ENCODE measurements at regions not wholly inside any gene's neighbourhood (a gene's known extent, or its start where the extent isn't known, plus 50 kb on each side); places are given as distances from the start of the nearest gene placed in this dataset.

DNA sequence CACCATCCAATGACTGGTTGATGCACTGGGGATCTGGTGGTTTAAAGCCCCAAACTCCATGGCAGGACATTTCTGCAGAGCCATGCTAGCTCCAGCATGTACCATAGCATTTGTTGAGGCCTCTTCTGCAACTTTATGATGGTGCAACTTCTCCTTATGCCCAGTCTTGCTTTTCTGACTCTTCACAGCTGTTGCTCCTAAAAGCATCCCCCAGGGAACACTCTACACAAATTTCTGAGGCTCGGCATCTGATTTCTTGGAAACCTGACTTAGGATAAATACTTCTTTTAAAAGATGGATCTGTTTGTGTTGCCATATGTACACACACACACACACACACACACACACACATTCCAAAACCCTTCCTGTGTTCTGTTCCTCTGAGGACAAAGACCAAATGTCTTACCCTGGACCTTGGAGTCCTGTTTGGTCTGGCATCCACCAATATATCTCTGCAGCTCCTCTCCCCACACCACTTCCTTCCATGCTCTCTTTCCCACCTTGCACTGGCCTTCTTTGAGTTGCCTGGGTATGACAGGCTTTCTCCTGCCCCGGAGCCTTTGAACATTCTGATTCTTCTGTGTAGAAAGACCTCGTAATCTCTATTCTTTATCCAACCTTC lies 388.5 kb upstream of the ZNF507 start:
- H3K27me3 ChIP-seq, result no peaks in the 10 kb centered on the region
- no peak overlapping the region for H3K4me2 ChIP-seq
- no peaks in the 10 kb centered on the region for H3K9me3 ChIP-seq (ENCODE audit: low read depth)
- DNase-seq (ENCODE audit: low spot score), result no peak
- H3K36me3 ChIP-seq (replicated peaks; ENCODE audit: insufficient read depth, low read depth), result no peaks in the 10 kb centered on the region
- no peak overlapping the region for H3K27ac ChIP-seq
- no peaks in the 10 kb centered on the region for H4K20me1 ChIP-seq (ENCODE audit: insufficient read depth, poor library complexity, severe bottlenecking)
- TF ChIP-seq, protein P1, sequence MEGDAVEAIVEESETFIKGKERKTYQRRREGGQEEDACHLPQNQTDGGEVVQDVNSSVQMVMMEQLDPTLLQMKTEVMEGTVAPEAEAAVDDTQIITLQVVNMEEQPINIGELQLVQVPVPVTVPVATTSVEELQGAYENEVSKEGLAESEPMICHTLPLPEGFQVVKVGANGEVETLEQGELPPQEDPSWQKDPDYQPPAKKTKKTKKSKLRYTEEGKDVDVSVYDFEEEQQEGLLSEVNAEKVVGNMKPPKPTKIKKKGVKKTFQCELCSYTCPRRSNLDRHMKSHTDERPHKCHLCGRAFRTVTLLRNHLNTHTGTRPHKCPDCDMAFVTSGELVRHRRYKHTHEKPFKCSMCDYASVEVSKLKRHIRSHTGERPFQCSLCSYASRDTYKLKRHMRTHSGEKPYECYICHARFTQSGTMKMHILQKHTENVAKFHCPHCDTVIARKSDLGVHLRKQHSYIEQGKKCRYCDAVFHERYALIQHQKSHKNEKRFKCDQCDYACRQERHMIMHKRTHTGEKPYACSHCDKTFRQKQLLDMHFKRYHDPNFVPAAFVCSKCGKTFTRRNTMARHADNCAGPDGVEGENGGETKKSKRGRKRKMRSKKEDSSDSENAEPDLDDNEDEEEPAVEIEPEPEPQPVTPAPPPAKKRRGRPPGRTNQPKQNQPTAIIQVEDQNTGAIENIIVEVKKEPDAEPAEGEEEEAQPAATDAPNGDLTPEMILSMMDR (IDR thresholded peaks at IDR 0.05; ENCODE audit: poor library complexity), result no peak
- TF ChIP-seq EZH2phosphoT487 (IDR thresholded peaks at IDR 0.05; ENCODE audit: low read depth, severe bottlenecking, unreplicated experiment) (no peak), EZH2 (IDR thresholded peaks at IDR 0.05; ENCODE audit: borderline replicate concordance) (no peak)
- peaks cover 11% of the 10 kb centered on the region for H3K4me1 ChIP-seq (ENCODE audit: insufficient read depth)
- H3K4me3 ChIP-seq, result no peak overlapping the region
- no peaks in the 10 kb centered on the region for H3K79me2 ChIP-seq
- 59% methylated on average over 3 of the region's 3 CpGs for WGBS (ENCODE audit: low lambda C conversion rate, missing lambda C conversion rate)
- no peak overlapping the region for H2AFZ ChIP-seq
- no peaks in the 10 kb centered on the region for H3K9me2 ChIP-seq (replicated peaks; ENCODE audit: insufficient read depth)

DNA sequence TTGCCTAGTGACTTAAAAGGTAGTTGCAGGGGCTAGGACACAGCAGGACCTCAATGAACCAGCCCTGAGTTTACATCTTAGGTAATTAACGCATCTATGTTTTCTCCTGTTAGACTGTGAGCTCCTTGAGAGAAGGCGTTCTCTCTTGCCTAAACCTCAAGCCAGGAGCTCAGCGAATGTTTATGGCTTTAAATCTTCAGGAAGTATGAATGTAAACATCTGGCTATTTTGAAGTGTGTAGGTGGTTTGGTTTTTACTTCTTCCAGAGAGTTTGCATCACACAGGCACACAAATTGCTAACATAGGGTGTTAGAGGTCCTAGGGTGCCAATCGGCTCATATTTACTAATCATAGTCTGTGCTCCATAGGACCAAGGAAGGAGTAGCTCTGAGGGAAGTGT lies 387.7 kb upstream of the ZNF507 start:
- H2AFZ ChIP-seq, result no peak overlapping the region
- no peaks in the 10 kb centered on the region for H3K27me3 ChIP-seq
- H3K4me1 ChIP-seq (ENCODE audit: insufficient read depth), result peaks cover 16% of the 10 kb centered on the region
- TF ChIP-seq EZH2phosphoT487 (IDR thresholded peaks at IDR 0.05; ENCODE audit: low read depth, severe bottlenecking, unreplicated experiment), result no peak
- no peak for TF ChIP-seq EZH2 (IDR thresholded peaks at IDR 0.05; ENCODE audit: borderline replicate concordance)
- TF ChIP-seq, protein P1 (IDR thresholded peaks at IDR 0.05; ENCODE audit: poor library complexity), result no peak
- H3K27ac ChIP-seq, result no peak overlapping the region
- 55% methylated on average over 4 of the region's 4 CpGs for whole genome bisulfite sequencing (ENCODE audit: low lambda C conversion rate, missing lambda C conversion rate)
- no peaks in the 10 kb centered on the region for H3K9me3 ChIP-seq (ENCODE audit: low read depth)
- H3K36me3 ChIP-seq (replicated peaks; ENCODE audit: insufficient read depth, low read depth), result no peaks in the 10 kb centered on the region
- H3K79me2 ChIP-seq, result no peaks in the 10 kb centered on the region
- DNase-seq (ENCODE audit: low spot score), result no peak
- no peaks in the 10 kb centered on the region for H4K20me1 ChIP-seq (ENCODE audit: insufficient read depth, poor library complexity, severe bottlenecking)
- H3K4me2 ChIP-seq, result no peak overlapping the region
- H3K4me3 ChIP-seq, result no peak overlapping the region
- H3K9me2 ChIP-seq (replicated peaks; ENCODE audit: insufficient read depth), result no peaks in the 10 kb centered on the region

DNA sequence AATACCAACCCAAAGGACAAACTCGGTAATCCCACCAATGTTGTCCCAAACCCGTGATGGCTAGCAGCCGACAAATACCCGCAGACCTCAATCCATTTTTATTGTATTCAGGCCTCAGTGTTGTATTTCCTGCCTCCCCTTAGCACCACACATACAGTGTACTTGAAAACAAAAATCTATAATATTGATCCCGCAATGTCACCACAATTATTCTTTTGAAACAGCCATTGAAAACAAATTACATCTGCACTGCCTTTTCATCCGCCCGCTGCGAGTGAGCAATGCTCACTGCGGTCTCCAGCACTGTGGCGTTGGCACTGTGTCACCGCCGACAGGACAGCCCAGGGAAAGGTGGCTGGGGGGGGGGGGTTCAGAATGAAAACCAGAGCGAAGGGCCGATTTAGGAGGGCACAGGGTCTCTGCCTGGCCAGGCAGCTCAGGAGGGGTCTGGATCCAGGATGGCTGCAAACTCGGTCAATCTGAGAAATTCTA lies 385.8 kb upstream of the ZNF507 start:
- H3K79me2 ChIP-seq, result no peaks in the 10 kb centered on the region
- H3K9me3 ChIP-seq (ENCODE audit: low read depth), result no peaks in the 10 kb centered on the region
- no peak overlapping the region for H3K4me2 ChIP-seq
- H3K27me3 ChIP-seq, result no peaks in the 10 kb centered on the region
- H3K27ac ChIP-seq, result no peak overlapping the region
- H3K36me3 ChIP-seq (replicated peaks; ENCODE audit: insufficient read depth, low read depth), result no peaks in the 10 kb centered on the region
- no peak overlapping the region for H3K4me3 ChIP-seq
- no peaks in the 10 kb centered on the region for H3K9me2 ChIP-seq (replicated peaks; ENCODE audit: insufficient read depth)
- no peaks in the 10 kb centered on the region for H4K20me1 ChIP-seq (ENCODE audit: insufficient read depth, poor library complexity, severe bottlenecking)
- no peak overlapping the region for H2AFZ ChIP-seq
- WGBS (ENCODE audit: low lambda C conversion rate, missing lambda C conversion rate), result 97% methylated on average over 15 of the region's 15 CpGs
- peaks cover 21% of the 10 kb centered on the region for H3K4me1 ChIP-seq (ENCODE audit: insufficient read depth)
- TF ChIP-seq EZH2 (IDR thresholded peaks at IDR 0.05; ENCODE audit: borderline replicate concordance), result no peak
- no peak for TF ChIP-seq EZH2phosphoT487 (IDR thresholded peaks at IDR 0.05; ENCODE audit: low read depth, severe bottlenecking, unreplicated experiment)
- TF ChIP-seq, protein P1 (IDR thresholded peaks at IDR 0.05; ENCODE audit: poor library complexity), result no peak
- no peak for DNase-seq (ENCODE audit: low spot score)
